ENCODE measurements at regions not wholly inside any gene's neighbourhood (a gene's known extent, or its start where the extent isn't known, plus 50 kb on each side); places are given as distances from the start of the nearest gene placed in this dataset.

GRCh38 chr3:5384557-5385236 is 197.2 kb downstream of the EDEM1 start:
- no peak for DNase-seq (ENCODE audit: low spot score in 2 of 2)
- TF ChIP-seq POLR2AphosphoS5 (IDR thresholded peaks at IDR 0.05) (no peak), POLR2A (IDR thresholded peaks at IDR 0.05) (no peak)
- TF ChIP-seq, protein P1, sequence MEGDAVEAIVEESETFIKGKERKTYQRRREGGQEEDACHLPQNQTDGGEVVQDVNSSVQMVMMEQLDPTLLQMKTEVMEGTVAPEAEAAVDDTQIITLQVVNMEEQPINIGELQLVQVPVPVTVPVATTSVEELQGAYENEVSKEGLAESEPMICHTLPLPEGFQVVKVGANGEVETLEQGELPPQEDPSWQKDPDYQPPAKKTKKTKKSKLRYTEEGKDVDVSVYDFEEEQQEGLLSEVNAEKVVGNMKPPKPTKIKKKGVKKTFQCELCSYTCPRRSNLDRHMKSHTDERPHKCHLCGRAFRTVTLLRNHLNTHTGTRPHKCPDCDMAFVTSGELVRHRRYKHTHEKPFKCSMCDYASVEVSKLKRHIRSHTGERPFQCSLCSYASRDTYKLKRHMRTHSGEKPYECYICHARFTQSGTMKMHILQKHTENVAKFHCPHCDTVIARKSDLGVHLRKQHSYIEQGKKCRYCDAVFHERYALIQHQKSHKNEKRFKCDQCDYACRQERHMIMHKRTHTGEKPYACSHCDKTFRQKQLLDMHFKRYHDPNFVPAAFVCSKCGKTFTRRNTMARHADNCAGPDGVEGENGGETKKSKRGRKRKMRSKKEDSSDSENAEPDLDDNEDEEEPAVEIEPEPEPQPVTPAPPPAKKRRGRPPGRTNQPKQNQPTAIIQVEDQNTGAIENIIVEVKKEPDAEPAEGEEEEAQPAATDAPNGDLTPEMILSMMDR (IDR thresholded peaks at IDR 0.05) = no peak
- intact Hi-C loops (cut with DNase I; ENCODE audit: low total_unique reads) = no loop called here
- Histone ChIP-seq H3K4me3 (no peak overlapping the region), H3K4me1 (no peaks in the 10 kb centered on the region), H3K36me3 (no peaks in the 10 kb centered on the region), H3K27me3 (no peaks in the 10 kb centered on the region), H3K27ac (no peak overlapping the region), H3K9me3 (no peaks in the 10 kb centered on the region)

- Histone ChIP-seq H3K27ac (no peak overlapping the region), H3K4me1 (no peaks in the 10 kb centered on the region), H3K27me3 (no peaks in the 10 kb centered on the region), H3K9me3 (no peaks in the 10 kb centered on the region), H3K36me3 (no peaks in the 10 kb centered on the region), H3K4me3 (no peak overlapping the region)
- DNase-seq (ENCODE audit: low spot score in 2 of 2) = no peak
- intact Hi-C loops (cut with DNase I; ENCODE audit: low total_unique reads) = no loop called here
- TF ChIP-seq POLR2AphosphoS5 (IDR thresholded peaks at IDR 0.05) = no peak
- TF ChIP-seq, protein P1 (IDR thresholded peaks at IDR 0.05) = no peak
Observed at GRCh38 chr3:5388091-5388490, 200.6 kb downstream of the EDEM1 start.

- no peak overlapping the region for H3K4me3 ChIP-seq
- H3K36me3 ChIP-seq = no peaks in the 10 kb centered on the region
- no peaks in the 10 kb centered on the region for H3K9me3 ChIP-seq
- no peaks in the 10 kb centered on the region for H3K27me3 ChIP-seq
- no peak for TF ChIP-seq POLR2AphosphoS5 (IDR thresholded peaks at IDR 0.05)
- no peak for TF ChIP-seq POLR2A (IDR thresholded peaks at IDR 0.05)
- TF ChIP-seq, protein P1 (IDR thresholded peaks at IDR 0.05) = no peak
- no peaks in the 10 kb centered on the region for H3K4me1 ChIP-seq
- intact Hi-C loops (cut with DNase I; ENCODE audit: low total_unique reads) = no loop called here
- no peak overlapping the region for H3K27ac ChIP-seq
- peak in 1 of 2 donors; percentile 28 for DNase-seq (ENCODE audit: low spot score in 2 of 2)
Observed at GRCh38 chr3:5389057-5389456, 201.6 kb downstream of the EDEM1 start.

GRCh38 chr3:5390221-5390620 is 202.7 kb downstream of the EDEM1 start:
- TF ChIP-seq POLR2A (IDR thresholded peaks at IDR 0.05) (no peak), POLR2AphosphoS5 (IDR thresholded peaks at IDR 0.05) (no peak)
- TF ChIP-seq, protein P1 (IDR thresholded peaks at IDR 0.05) = no peak
- intact Hi-C loops (cut with DNase I; ENCODE audit: low total_unique reads) = no loop called here

DNA sequence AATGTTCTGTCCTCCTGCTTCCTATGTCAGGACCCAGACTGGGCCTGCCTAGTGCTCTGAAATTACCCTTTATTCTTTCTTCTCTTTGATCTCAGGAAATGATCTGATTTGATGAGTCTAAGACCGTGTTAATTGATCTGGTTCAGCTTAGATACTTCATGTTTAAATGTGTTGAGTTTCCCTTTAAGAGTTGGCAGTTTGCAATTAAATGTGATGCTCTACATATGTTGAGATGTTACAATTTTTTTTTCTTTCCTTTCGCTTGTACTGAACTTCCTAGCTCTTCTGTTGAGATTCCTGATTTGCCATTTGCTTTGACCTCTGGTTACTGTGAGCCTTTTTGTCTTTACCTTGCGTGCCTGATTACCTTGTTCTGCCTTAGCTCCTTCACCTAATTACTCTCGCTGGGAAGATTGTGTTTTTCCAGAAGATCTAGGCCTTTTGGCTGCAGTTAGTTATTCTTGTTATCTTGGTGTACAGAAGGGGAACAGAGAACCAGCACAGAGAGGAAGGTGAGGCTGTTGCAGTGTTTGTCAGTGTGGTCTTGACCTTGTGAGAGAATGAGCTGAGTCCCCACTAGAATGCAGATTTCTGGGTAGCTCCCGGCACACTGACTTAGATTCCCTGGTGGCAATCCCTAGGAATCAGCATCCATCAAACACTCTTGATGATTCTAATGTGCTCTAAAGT is 203.6 kb downstream of the EDEM1 start:
- no peak for DNase-seq (ENCODE audit: low spot score in 2 of 2)
- H3K27ac ChIP-seq = no peak overlapping the region
- no peaks in the 10 kb centered on the region for H3K9me3 ChIP-seq
- no peaks in the 10 kb centered on the region for H3K27me3 ChIP-seq
- intact Hi-C loops (cut with DNase I; ENCODE audit: low total_unique reads) = no loop called here
- no peak overlapping the region for H3K4me3 ChIP-seq
- TF ChIP-seq POLR2A (IDR thresholded peaks at IDR 0.05) (no peak), POLR2AphosphoS5 (IDR thresholded peaks at IDR 0.05) (no peak)
- TF ChIP-seq, protein P1 (IDR thresholded peaks at IDR 0.05) = no peak
- H3K4me1 ChIP-seq = no peaks in the 10 kb centered on the region
- H3K36me3 ChIP-seq = no peaks in the 10 kb centered on the region

More at GRCh38 chr3:5390221-5390620, 202.7 kb downstream of the EDEM1 start:
- Histone ChIP-seq H3K4me3 (no peak overlapping the region), H3K4me1 (no peaks in the 10 kb centered on the region), H3K27me3 (no peaks in the 10 kb centered on the region), H3K27ac (no peak overlapping the region), H3K36me3 (no peaks in the 10 kb centered on the region), H3K9me3 (no peaks in the 10 kb centered on the region)
- no peak for DNase-seq (ENCODE audit: low spot score in 2 of 2)
